HCT116 (cell line): ENCODE measurements at regions not wholly inside any gene's neighbourhood (a gene's known extent, or its start where the extent isn't known, plus 50 kb on each side); places are given as distances from the start of the nearest gene placed in this dataset.
A peak's percentile ranks its signal among the peaks of the same experiment; 100 is the strongest.

Experiments
- CTCF ChIP-seq, 3 experiments: fragments of 200-600 bp in 1 of 3; sonication (generic) in 1 of 3; IDR thresholded peaks in 2 of 3; conservative IDR thresholded peaks in 1 of 3; 2 replicates each; pipeline ENCODE4 v1.5.1; 2012 to 2017; ENCODE audit warnings: low read depth in 2 of 3, low read length in 2 of 3, antibody characterized with exemption in 1 of 3, borderline replicate concordance in 1 of 3, control low read depth in 1 of 3, mild to moderate bottlenecking in 1 of 3, mixed read lengths in 1 of 3, mixed run types in 1 of 3, moderate library complexity in 1 of 3; ENCODE audit not compliant: insufficient read depth in 1 of 3
- MAX ChIP-seq: IDR thresholded peaks from 2 replicates; pipeline ENCODE4 v1.6.1; 2012
- POLR2A ChIP-seq: IDR thresholded peaks from 2 replicates; pipeline ENCODE4 v1.7.0; 2011; ENCODE audit warnings: borderline replicate concordance; ENCODE audit not compliant: insufficient read depth, insufficient read length; ENCODE audit errors: extremely low read depth
- RAD21 ChIP-seq: IDR thresholded peaks from 2 replicates; pipeline ENCODE4 v1.6.1; 2012; ENCODE audit warnings: low read depth, mild to moderate bottlenecking
- SIN3A ChIP-seq: IDR thresholded peaks from 2 replicates; pipeline ENCODE4 v1.6.1; 2012; ENCODE audit warnings: low read depth
- SP1 ChIP-seq: IDR thresholded peaks from 2 replicates; pipeline ENCODE4 v1.6.1; 2012; ENCODE audit warnings: low read depth
- YY1 ChIP-seq: IDR thresholded peaks from 2 replicates; pipeline ENCODE4 v1.6.1; 2011; ENCODE audit warnings: low read length, low read depth, moderate library complexity, mild to moderate bottlenecking; ENCODE audit not compliant: insufficient replicate concordance; ENCODE audit errors: extremely low read depth
- ZFX ChIP-seq: fragments of 450-650 bp; IDR thresholded peaks from 2 replicates; pipeline ENCODE4 v1.6.1; 2017

GRCh38 chr7:115146148-115146547 is 224.3 kb downstream of the MDFIC start:
- TF ChIP-seq YY1 (no peak), MAX (no peak), POLR2A (no peak), ZFX (no peak), SIN3A (no peak), RAD21 (no peak), CTCF (IDR thresholded peaks at IDR 0.05 in 2 of 3, conservative IDR thresholded peaks at IDR 0.05 in 1 of 3; ENCODE audit: borderline replicate concordance in 1 of 3, insufficient read depth in 1 of 3, low read depth in 2 of 3, low read length in 2 of 3) (no peak), SP1 (peak; percentile 19; the same call in 1 of the 2 replicates)
